HG02938 (cell line): ENCODE measurements at regions not wholly inside any gene's neighbourhood (a gene's known extent, or its start where the extent isn't known, plus 50 kb on each side); places are given as distances from the start of the nearest gene placed in this dataset.
"Not testable (repeated sequence)": the region's sequence is repeated elsewhere in the genome, so short reads cannot be mapped to it uniquely, and the experiment has no call there.

ENCODE experiments used
- ATAC-seq: cut with Tn5 transposase; IDR thresholded peaks from one replicate; pipeline ENCODE4 v1.9.1; 2021; ENCODE audit warnings: mild to moderate bottlenecking, moderate library complexity; ENCODE audit not compliant: unreplicated experiment

DNA sequence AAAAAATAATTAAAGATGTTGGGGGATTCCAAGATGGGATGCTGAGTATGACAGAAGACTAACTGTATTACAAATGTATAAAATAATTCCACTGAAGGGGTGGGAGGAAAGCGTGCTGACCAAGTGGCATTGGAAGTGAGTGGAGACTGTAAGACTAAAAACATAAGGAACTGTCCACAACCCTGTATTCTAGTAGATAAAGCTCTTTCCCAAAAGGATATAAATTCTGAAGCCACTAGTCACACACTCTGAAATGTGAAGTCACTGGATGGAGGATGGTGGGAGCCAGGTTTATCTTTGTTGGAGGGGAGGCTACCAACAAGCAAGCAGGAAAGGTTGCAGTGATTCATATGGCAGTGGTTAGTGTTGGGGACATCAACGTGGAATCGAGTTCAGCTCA, 182.8 kb upstream of the PLGLB2 start:
- ATAC-seq: not testable (repeated sequence)

DNA sequence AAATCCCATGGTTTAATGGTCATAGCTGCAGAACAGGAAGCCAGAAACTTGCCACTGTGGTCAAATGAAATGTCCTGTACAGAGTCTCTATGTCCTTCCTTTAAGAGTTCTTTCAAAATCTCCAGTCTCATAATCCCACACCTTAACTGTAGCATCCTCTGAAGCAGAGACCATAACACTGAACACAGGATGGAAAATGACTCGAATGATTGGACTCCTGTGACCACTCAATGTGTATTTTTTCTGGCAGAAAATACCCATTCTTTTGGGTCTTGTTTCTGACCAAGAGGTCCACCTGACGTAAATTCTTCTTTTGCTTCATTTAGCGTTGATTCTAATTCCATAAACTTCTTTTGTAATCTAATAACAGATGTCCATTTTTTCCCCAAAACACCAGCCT, 181.4 kb upstream of the PLGLB2 start:
- ATAC-seq: not testable (repeated sequence)

DNA sequence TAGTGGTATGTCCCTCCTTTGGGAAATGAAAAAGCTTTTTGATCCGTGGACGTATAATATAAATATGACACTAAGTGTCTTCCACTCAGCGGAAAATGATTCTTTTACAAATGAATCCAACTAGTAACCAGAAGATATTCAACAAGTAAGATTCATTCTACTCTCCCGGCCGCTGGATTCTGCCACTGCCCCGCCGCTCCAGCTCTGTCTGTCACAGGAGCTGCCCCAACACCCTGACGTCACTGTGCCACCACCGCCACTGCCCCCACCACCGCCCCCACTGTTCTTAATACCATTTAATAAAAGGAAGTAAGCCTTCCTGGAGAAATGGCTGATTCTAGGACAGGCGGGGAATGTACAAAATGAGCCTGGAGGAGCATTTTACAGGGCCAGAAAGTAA, 180.8 kb upstream of the PLGLB2 start:
- not testable (repeated sequence) for ATAC-seq

DNA sequence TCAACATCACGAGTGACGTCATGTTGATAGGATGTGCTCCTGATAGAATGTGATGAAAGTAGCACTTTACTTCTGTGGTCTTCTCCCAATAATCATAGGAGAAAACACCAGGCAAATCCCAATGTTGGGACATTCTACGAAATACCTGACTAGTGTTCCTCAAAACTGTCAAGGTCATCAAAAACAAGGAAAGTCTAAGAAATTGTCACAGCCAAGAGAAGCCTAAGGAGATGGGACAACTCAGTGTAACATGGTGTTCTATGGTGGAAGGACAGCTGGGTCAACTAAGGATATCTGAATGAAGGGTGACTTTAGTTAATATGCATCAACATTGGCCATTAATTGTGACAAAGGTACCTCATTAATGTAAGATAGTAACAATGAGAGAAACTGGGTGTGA, 180.0 kb upstream of the PLGLB2 start:
- ATAC-seq: not testable (repeated sequence)

DNA sequence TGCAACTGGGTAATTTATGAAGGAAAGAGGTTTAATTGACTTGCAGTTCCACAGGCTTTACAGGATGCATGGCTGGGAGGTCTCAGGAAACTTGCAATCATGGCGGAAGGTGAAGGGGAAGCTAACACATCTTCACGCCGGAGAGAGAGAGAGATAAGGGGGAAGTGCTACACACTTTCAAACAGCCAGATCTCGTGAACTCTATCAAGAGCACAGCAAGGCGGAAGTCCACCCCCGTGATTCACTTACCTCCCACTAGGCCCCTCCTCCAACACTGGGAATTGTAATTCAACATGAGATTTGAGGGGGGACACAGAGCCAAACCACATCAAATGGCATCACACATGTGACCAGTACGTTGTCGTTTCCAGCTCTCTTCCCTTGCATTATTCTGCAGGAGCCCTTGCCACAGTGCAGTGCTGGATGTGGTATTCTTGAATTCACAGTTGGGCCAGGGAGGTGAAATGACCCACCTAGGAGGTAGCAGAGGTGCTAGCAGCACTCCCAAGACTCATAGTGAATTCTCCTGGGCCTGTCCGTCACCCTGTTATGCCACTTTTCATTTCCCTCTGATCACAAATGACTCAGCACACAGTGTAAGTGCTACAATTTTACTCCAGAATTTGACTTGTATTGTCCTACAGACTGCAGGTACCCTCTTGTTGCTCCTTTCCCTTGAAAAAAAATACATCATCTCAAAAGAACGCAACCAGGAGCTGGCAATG, 179.2 kb upstream of the PLGLB2 start:
- ATAC-seq: not testable (repeated sequence)

DNA sequence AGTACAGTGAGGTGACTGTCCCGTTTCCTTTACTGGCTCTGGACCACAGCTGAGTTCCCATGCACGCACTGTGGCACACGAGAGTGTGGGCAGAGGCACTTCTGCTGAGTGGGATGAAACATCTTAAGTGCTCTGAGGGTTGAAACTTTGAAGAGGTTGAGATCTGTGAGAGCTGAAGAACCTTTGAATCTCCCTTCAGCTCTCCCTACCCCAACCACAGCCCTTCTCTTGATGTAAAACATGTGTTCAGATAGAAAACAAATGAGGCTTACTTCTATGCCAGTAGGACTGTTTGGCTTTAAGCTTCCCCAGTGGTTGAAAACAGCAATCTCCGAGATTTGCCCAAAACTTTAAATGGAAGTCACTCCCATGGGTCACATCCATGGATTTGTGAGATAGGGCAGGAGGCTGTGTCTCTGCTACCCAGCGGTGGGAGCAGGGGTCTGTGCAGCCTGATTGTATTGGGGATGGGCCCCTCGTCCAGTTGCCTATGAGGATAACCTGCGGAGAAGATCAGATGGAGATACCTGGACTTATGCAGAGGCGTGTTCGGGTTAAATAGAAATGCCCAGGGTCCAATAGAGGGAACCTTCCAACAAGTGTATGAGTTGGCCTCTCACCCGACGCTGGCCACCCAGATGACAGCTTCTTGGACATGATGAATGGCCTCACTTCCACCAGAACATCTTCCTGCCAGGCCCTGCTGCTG, 178.0 kb upstream of the PLGLB2 start:
- not testable (repeated sequence) for ATAC-seq

DNA sequence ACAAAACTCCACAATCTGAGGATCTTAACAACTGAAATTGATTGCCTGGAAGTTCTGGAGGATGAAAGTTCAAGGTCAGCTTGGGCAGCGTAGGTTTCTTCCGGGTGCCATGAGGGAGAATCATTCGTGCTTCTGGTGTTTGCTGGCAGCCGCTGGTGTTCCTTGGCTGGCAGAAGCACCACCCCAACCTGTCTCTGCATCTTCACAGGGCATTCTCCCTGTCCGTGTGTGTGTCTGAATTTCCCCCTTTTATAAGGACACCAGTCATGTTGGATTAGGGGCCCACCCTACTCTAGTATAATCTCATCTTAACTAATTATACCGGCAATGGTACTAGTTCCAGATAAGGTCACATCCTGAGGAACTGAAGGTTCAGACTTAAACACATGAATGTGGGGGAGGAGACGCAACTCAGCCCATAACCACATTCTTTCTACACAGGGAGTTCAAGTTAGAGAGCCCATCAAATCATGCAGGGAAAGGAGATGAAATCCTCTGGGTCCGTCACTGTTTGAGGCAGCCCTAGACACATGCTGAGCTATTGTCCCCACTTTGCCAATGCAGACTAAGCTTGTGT, 175.9 kb upstream of the PLGLB2 start:
- not testable (repeated sequence) for ATAC-seq

DNA sequence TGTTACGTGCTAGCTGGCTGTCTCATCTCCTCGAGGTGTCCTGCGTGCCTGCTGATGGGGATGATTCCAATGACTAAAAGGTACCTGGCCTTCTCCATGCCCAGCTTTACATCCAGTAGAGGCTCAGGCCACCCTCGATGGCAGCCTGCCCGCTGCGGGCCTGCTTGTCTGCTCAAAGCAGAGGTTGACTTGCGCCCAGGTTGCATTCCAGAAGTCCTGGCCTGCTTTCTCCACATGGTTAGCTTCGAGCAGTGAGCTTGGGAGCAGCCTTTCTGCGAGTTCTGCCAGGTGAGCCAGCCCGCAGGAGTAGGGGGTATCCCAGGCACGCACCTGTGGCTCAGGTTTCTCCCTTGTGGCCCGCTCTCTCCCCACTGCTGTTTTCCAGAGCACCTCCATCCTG, 175.0 kb upstream of the PLGLB2 start:
- not testable (repeated sequence) for ATAC-seq

DNA sequence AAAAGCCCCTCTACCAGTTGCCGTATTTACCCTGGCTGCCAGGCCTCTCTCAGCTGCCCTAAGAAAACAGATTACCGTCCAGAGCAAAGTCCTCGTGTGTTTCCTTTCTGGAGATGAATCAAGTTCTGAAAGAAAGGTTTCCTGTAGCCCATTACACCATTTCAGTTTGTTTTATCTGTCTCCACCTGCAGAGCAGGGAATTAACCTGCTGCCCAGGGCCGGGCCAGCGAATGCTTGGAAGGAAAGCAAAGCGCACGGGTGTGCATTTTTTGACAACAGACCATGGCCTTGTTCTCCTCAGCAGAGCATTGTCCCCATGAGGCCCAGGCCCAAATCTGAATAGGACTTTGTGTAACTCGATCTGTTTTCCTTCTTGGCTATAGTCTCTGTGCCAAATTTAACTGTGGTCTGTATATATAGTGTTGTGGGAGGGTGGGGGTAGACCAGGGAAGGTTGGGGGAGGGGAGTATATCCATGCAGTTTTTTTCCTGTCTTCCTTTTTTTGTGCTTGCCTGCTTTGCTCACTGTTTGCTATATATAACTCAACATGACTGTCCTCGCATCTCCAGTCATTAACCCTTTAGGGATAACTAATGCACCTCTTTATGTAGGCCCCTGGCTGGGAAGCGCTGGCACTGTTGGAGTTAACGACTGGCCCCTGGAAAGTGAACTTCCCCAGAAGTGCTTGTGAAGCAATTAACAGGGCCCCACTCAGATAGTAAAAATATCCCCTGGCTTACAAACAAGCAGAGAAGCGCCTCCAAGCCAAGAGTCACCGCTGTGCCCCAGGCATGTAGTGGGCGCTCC, 174.3 kb upstream of the PLGLB2 start:
- ATAC-seq: not testable (repeated sequence)

DNA sequence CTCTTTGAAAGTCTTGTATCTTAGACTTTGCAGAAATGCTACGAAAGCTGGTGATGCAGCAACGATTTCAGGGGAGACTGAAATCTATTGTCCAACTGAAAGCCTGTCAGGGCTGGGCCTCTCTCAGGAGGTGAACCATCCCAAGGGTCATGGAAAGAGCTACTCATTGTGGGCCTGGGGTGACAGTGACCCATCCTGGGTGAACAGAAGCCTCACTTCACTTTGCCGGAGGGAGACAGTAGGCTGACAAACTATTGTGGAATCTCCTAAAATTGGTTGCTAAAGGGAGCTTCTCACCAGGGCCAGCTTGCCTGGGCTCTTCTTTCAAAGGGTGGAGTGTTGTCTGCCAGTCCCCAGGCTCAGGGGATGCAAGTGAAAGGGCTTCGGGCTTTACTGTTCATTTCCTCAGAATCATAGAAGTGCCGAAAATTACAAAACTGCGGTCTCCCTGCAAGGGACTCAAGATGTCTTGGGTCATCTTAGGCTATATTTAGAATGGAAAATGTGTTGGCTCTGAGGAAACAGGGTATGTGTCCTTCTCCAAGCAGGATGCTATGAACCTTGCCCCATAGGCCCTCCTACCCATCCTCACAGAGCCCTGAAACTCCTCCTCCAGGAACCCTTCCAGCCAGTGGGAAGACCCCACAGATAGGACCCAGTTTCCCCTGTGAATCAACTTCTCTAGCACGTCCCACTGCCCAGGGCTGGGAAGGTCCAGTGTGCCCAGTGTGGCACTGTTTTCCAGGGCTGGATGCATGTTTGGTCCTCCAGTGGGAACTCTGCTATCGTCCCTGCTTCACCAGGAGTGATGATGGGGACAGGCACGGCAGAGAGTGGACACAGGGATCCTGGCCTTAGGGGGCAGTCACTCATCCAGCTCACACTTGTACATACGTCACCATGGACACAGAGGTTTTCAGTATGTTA, 173.4 kb upstream of the PLGLB2 start:
- ATAC-seq: not testable (repeated sequence)

DNA sequence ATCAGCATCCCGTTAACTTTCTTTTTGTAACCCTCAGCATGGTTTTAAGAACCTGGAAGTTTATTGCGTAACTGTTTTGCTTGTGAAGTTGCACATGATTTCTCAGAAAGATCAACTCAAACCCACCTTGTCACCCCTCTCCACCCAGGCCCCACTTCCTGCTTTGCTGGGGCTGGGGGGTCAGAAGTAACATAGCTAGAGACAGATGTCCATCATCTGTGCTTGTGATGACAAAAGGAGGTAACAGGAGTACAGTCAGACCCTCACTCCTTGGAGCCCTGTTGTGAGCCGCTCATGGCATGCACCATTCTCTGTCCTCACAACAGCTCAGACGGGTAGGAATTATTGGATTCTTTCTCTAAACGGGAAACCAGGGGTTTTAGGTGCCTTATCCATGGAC, 172.7 kb upstream of the PLGLB2 start:
- ATAC-seq: not testable (repeated sequence)

DNA sequence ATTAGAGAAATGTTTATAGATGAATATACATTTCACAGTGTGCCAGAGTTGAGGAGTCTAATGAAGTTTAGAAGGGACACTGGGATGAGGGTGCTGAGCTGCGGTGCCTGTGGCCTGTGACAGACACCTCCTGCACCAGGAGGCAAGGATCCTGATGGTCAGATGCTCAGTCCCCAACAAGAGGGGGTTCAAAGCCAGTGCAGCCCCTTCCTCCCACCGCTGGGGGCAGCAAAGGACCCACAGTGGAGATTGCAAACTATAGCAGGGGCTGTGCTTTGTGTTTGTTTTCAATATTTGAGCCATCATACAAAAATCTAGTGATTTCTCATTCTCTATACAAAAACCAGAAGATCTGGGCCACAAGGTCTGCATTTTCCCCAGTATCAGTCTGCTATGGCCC, 170.5 kb upstream of the PLGLB2 start:
- ATAC-seq: not testable (repeated sequence)

DNA sequence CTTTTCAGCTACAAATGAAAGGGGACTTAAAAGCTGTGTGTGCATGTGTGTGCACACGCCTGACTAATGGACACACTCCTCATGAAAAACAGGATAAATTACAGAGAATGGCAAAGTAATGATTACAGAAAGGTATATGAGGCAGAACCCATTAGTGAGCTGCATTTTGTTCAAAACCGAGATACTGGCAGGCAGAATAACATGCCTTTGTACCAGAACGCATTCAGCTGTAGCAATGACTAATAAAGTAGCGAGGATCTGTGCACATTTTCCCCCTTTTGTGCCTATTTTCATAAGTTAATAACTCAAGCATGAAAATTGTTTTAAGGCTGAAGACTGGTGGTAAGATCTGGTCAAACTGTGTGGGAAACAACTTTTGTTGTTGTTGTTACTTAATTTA, 165.7 kb upstream of the PLGLB2 start:
- not testable (repeated sequence) for ATAC-seq

DNA sequence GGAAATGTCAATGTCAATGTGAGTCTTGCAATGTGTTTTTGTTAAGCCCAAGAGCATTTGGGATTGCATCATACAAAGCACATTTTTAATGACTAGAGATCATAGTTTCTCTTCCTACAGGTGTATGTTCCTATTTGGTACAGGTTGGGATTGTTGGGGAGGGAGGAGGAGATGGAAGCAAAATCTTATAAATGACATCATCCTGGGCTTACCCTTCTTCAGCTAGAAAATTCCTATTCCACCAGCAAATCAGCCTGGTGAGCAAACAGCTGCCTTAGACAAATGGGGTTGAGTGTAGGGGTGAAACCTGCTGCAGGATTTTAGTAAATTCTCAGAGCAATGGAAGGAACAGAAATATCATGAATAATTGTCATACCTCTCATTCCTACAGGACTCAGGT, 165.3 kb upstream of the PLGLB2 start:
- not testable (repeated sequence) for ATAC-seq

DNA sequence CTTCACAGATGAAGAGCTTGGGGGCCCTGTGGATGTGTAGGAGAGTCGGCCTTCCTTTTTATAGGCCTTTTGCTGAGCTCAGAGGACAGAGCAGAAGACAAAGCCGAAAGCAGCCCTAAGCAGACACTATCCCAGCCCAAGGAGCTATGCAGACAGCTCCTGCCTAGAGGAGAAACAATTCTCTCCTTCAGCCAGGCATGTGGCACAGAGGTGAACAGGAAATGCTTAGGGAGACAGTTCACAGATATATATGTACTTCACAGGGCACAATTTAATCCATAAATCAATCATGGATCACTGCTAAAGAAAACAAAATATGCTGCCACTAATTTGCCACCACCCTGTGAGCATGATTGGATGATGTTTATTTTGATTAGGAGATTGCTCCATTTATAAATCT, 164.5 kb upstream of the PLGLB2 start:
- ATAC-seq: not testable (repeated sequence)

DNA sequence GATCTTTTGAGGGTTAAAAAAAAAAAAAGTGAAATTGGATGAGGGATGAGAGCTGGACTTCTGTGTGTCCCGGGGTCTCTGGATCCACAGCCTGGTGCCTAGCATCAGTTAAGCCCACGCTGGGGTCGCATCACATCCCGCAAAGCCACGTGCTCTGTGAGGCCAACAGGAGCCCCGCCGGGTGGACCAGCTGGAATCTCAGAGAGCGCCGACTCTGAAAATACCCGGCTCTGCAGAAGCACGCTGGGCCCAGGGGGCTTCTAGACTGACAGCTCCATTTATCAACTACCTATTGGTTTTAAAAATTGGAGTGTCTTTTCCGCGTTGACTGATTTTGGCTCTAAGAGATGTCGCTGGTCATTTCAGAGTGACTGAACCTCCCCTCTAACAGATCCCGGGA, 164.1 kb upstream of the PLGLB2 start:
- ATAC-seq: not testable (repeated sequence)

DNA sequence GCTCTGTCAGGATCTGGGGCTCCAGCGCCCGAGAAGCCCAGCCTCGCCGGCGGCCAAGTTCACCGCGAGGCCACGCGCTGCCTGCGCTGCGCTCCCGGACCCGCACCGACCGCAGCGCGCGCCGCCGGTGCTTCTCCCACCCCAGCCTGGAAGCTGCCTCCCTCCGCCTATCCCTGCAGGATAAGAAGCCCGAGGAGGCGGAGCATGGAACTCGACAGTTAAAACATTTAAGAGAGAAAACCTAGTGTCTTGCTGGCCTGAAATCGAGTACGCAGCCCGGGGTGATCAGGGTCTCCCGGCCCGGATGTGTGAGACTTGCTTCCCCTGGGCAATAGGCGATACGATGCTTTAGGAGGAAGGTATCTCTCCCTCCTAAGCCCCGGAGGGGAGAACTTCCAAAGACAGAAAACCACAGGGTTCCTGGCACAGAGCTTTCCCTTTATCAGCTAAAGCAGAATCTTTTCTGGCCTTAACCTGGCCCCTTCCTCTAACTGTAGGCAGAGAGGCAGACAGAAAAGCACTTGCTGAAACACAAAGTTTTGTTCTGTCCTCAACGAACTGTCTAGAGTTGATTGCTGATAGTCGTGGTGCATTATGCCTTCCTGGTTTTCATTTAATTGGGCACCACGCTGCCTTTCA, 163.5 kb upstream of the PLGLB2 start:
- ATAC-seq: not testable (repeated sequence)

DNA sequence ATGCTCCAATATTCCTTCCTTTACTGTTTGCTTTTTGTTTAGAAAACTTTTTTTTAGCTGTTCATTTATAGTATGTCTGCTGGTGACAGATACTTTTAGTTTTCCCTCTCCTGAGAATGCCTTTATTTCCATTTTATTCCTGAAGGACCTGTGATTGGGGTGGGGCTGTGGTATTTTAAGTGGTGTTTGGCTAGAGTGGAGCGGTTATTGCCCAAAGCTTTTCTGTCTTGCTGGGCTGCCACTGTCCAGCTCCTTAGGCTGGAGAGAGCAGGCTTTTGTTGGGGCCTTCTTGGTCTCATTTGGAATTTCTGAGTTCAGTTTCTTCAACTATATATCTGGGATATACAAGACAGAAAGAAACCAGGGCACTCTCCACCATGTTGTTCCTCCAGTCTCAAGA, 160.0 kb upstream of the PLGLB2 start:
- not testable (repeated sequence) for ATAC-seq

DNA sequence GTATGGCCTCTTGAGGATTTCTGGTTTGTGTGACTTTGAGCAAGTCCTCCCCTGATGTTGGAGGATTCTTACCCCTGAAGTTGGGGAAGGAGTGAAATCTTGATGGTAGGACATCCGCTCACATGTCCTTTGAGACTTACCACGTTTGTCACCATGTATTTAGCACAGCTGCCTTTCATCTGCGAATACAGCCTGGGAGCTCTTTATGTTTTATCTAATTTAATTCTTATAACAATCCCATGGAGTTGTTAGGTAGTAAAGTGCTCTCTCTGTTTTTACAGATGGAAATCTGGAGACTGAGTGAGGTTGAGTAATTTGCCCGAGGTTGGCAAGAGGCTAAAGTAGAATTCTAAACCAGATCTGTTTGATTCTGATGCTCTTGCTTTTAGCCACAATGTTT, 154.9 kb upstream of the PLGLB2 start:
- not testable (repeated sequence) for ATAC-seq
